RKO (cell line): ENCODE measurements at regions not wholly inside any gene's neighbourhood (a gene's known extent, or its start where the extent isn't known, plus 50 kb on each side); places are given as distances from the start of the nearest gene placed in this dataset.
"Not testable (repeated sequence)": the region's sequence is repeated elsewhere in the genome, so short reads cannot be mapped to it uniquely, and the experiment has no call there.

ENCODE experiments used
- DNase-seq: peaks from one replicate; pipeline ENCODE4 v3.0.0-alpha.2; 2016; ENCODE audit warnings: low spot score

DNA sequence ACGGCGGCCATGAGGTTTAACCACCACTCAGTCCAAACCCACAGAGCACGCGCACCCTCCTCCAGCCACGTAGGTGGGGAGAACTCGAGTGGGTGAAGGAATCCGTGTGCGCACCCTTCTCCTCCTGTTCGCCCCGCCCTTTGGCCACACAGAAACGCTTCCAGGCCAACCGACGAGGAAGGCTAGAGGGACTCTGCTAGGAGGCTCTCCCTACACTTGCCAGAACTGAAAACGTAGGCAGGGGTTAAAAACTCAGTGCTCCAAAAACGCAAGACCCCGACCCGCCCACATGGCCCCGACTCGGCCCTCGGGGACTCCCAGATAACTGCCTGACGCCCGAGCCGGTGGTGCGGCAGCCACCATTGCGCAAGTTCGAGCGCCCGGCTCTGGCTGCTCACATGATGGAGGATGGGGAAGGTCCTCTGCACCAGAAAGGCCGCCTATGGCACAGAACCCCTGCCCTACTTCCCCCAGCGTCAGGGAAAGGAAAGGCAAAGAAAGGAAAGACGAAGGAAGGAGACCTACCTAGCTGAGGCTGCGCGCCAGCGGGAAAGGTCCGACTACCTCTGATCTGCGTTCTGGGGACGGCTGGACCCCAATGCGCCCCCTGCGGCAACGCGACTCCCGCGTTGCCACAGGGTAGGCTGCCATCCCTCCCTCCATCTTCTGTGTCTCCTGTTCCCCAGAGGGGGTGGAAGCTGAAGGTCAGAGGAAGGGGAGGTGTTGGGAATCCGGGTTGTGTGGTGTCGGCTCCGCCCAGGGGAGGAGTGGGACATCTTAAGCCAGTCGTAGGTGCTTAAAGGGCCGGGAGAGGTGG is 201.9 kb upstream of the AGTR2 start:
- peak; percentile 62 for DNase-seq

DNA sequence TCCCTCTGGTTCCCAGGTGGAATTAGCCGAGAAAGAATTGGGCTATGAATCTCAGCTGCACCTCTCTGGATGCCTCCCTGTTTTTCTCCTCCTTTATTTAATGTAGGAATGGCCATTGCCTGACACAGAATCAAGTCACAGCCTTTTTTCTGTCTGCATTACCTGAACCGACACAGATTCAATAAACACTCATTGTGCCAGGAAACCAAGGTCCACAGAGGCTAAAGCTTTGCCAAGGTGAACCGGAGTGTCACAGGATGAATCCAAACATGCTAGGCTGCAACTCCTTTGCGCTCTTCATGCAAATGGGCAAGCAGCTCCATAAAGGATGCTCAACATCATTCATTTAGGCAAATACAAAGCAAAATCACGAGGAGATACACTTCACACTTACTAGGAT is 199.8 kb upstream of the AGTR2 start:
- no peak for DNase-seq

DNA sequence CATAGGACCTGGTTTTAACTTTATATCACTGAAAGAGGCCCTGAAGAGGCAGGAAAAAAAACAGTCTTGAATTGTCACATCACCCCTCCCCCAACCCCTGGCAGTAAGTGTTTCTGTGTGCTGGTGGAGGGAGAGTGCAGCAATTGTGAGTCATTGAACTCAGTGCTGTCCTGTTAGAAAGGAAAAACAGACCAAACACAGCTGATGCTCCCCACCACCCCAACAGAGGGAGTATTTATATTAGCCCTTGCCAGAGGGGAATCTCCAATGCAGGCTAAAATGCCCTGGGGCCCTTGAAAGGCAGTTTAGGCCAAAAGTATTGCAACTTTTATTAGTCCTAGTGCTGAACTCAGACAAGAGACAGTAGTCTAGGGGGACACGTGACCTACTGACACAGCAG is 197.8 kb upstream of the AGTR2 start:
- no peak for DNase-seq

DNA sequence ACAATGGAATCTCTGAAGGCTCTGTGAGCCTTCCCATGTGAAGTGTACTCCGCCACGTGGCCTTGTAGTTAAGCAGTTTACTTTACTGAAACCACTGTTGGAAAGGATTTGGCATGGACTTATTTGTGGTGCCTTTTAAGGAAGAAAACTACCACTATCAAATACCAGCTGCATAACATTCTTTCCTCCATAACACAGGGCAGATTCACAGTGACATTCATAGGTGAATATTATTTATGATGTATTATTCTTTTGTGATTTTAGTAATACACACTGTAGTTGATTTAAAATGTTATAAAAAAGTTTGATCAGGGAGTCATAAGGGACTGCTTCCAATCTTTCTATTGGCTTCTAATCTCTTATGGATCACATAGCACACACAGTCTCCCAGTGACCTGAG is 192.5 kb upstream of the AGTR2 start:
- no peak for DNase-seq

DNA sequence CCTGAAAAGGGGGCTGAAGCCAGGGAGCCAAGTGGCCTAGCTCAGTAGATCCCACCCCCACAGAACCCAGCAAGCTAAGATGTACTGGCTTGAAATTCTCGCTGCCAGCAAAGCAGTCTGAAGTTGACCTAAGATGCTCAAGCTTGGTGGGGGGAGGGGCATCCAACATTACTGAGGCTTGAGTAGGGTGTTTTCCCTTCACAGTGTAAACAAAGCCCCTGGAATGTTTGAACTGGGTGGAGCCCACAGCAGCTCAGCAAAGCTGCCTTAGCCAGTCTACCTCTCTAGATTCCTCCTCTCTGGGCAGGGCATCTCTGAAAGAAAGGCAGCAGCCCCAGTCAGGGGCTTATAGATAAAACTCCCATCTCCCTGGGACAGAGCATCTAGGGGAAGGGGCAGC is 187.4 kb upstream of the AGTR2 start:
- not testable (repeated sequence) for DNase-seq

DNA sequence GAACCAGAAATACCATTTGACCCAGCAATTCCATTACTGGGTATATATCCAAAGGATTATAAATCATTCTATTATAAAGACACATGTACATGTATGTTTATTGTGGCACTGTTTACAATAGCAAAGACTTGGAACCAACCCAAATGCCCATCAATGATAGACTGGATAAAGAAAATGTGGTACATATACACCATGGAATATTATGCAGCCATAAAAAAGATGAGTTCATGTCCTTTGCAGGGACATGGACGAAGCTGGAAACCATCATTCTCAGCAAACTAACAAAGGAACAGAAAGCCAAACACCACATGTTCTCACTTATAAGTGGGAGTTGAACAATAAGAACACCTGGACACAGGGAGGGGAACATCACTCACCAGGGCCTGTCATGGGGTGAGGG is 183.1 kb upstream of the AGTR2 start:
- not testable (repeated sequence) for DNase-seq

DNA sequence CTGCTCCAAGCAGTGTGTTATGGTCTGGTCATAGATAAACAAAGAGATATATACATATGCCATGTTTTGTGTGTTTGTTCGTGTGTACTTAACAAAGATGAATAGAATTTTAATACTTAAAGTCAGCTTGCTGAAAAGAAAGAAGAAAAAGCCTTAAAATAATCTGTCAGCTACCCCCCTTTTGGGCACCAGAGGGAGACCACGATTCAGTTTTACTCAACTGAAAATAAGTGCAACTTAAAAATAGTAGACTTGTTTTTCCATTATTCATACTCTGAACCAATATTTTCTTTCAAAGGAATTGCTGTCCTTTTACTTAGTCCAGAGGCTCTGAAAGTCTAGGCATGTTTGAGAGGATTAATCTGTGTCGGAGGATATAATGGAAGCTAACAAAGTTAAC is 181.7 kb upstream of the AGTR2 start:
- peak; percentile 26 for DNase-seq

DNA sequence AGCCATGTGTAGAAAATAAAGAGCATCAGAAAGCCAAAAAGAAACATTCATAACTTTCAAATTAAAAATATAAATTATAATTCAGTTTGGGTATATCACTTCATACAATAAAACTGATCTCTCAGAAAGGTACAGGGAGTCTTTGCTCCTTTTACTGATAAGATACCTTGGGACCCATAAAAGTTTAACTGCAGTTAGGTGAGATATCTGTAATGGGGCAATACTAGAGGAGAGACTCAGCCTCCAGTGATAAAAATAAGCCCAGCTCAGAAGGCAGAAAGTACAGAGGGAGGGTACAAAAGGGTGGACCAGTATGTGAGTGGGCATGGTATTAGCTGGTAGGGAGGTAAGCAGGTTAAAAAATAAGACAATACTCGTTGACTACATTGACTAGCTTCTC is 180.9 kb upstream of the AGTR2 start:
- DNase-seq = no peak

DNA sequence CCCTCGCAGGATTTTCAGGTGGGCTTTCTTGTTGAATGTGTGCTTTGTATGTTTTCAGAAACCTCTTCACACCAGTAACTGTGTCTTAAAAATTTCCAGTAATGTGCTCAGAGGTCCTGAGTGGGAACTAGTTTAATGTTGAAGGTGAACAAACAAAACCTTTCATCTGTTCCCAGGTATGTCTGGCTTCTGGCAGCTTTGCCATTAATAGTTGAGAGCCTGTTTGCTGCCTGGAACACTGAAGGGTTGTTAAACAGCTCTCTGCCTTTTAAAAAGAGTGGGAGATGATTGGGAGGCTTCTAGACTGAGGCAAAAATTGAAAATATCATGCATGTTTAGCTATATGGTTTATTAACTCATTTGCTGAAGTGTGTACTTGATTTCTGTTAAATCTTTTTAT is 161.2 kb upstream of the AGTR2 start:
- no peak for DNase-seq

DNA sequence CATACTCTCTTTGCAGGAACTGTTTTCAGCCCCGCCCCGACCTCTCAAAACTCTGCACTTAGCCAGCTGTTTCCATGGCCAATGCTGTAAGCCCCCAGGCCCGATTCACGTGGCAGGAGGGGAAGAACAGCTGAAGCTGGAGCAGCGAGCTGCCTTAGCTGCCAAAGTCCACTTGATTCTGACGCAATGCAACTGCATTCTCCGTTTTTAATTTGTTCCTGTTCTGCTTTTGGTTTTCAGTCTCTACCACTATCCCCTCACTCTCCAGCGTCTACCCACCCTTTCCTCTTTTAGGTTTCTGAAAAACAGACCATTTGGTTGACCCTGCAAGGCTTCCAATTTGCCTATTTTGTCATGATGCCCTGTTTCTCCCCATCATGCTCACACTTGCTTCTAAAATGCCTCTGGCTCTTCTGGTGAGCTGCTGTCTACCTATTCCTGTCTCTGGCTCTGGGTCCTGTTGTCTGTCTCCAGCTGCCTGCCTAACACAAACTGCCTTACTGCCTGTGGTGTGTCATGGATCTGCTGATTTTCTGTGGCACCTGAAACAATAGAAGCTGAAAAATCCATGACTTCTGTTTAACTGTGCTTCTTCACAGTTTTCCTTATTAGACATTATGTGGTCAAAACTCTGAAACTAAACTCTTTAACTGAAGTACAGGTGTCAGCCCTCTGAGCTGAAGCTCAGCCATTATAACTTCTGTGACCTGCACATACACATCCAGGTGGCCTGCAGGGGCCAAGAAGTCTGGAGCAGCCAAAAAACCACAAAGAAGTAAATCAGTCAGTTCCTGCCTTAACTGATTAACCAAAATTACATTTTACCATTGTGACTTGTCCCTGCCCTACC is 160.5 kb upstream of the AGTR2 start:
- no peak for DNase-seq

DNA sequence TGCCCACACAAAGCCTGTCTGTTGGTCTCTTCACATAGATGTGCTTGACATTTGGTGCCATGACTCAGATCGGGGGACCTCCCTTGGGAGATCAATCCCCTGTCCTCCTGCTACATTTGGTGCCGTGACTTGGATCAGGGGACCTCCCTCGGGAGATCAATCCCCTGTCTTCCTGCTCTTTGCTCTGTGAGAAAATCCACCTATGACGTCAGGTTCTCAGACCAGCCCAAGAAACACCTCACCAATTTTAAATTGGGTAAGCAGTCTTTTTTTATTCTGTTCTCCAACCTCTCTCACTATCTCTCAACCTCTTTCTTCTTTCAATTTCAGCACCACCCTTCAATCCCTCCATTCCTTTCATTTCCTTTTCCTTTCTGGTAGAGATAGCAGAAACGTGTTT is 159.6 kb upstream of the AGTR2 start:
- DNase-seq = no peak

DNA sequence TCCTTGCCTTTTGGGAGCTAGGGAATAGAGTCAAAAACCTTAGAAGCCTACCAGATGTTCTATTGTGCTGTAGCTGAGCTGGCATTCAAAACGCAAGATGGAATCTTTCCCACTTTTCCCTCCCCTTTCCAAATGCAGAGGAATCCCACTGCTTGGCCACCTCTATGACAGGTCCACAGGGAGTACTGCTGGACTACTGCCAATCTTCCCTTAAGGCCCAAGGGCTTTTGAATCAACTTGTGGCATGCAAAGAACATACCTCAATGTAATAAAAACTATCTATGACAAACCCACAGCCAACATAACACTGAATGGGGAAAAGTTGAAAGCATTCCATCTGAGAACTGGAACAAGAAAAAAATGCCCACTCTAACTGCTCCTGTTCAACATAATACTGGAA is 139.2 kb upstream of the AGTR2 start:
- DNase-seq = no peak
